MCF 10A (cell line): ENCODE measurements at regions not wholly inside any gene's neighbourhood (a gene's known extent, or its start where the extent isn't known, plus 50 kb on each side); places are given as distances from the start of the nearest gene placed in this dataset.

Experiments used
- BruUV-seq: library from RNA; stranded (reverse); fragments of 400-500 nt; replicated peaks from 2 replicates; lab custom pipeline; 2021; lab: Mats Ljungman, UMichigan
- CTCF ChIA-PET: fragments of 300-600 bp; sonication (Branson Sonifier 250); formaldehyde crosslinking; extraction: SDS; loops from one replicate; lab custom pipeline; 2021; ENCODE audit warnings: antibody characterized with exemption, inconsistent platforms; lab: Yijun Ruan, JAX
- POLR2A ChIA-PET: fragments of 300-600, 350-650 bp; sonication (Branson Sonifier 250); formaldehyde crosslinking; extraction: SDS; loops from one replicate; lab custom pipeline; 2020; ENCODE audit warnings: antibody characterized with exemption, inconsistent platforms; lab: Yijun Ruan, JAX
- DNase-seq: peaks from one replicate; pipeline ENCODE4 v3.0.0-alpha.2; 2018; ENCODE audit not compliant: unreplicated experiment
- H3K27ac Mint-ChIP-seq: one replicate; pipeline ENCODE4 v1.8.0; 2022; ENCODE audit warnings: mild to moderate bottlenecking, low read depth, mixed read lengths; ENCODE audit not compliant: unreplicated experiment
- H3K27me3 Mint-ChIP-seq: one replicate; pipeline ENCODE4 v1.8.0; 2022; ENCODE audit warnings: mixed read lengths; ENCODE audit not compliant: insufficient read depth, unreplicated experiment
- H3K36me3 Mint-ChIP-seq: one replicate; pipeline ENCODE4 v1.8.0; 2022; ENCODE audit warnings: mild to moderate bottlenecking, moderate library complexity, mixed read lengths; ENCODE audit not compliant: insufficient read depth, unreplicated experiment
- H3K4me1 Mint-ChIP-seq: one replicate; pipeline ENCODE4 v1.8.0; 2022; ENCODE audit warnings: mixed read lengths; ENCODE audit not compliant: insufficient read depth, unreplicated experiment
- H3K4me3 Mint-ChIP-seq: one replicate; pipeline ENCODE4 v1.8.0; 2022; ENCODE audit warnings: mild to moderate bottlenecking, moderate library complexity, mixed read lengths; ENCODE audit not compliant: unreplicated experiment
- H3K9me3 Mint-ChIP-seq: one replicate; pipeline ENCODE4 v1.8.0; 2022; ENCODE audit warnings: mixed read lengths; ENCODE audit not compliant: unreplicated experiment
- intact Hi-C: fragments of 100-400 bp; cut with micrococcal nuclease; formaldehyde crosslinking; loops from 2 replicates; pipeline ENCODE4 v1.14.1; 2022
- TF ChIP-seq, protein P1 (sequence below): fragments of 200-600 bp; IDR thresholded peaks from one replicate; pipeline ENCODE4 v1.8.0; 2022; ENCODE audit warnings: antibody characterized with exemption, mild to moderate bottlenecking; ENCODE audit not compliant: unreplicated experiment

DNA sequence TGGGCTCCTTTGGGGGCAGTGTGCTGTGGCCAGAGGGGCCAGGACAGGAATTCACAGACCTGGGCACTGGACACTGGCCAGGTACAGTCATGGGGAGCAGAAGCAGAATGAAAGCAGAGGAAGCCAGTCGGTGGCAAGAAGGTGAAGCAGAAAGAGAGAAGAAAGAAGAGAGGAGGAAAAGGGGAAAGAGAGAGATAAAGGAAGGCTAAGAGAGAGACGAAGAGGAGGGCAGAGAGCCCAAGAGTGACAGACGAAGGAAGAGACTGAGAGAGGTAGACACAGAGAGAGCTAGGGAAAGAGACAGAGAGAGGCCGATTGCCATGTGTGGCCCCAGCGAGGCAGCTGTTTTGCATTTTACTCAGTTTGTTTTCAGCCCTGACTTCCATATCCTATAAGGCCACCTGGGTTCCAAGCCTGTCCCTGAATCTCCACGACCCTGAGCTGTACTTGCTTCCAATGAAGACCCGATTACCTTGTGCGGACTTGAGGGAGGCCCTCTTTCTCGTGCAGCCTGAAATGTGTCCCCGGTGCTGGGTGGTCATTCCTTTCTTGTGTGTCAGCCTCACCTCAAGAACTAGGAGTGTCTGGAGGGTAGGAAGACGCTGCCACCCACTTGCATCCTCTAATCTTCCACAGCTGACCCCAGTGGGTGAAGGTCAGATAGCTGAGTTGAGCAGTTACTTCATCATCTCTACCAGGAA is 73.9 kb downstream of the LSM3 start:
- Mint-ChIP-seq H3K9me3 (no peaks in the 10 kb centered on the region), H3K4me3 (no peak overlapping the region), H3K4me1 (no peaks in the 10 kb centered on the region), H3K27me3 (peaks cover 10% of the 10 kb centered on the region), H3K36me3 (no peaks in the 10 kb centered on the region), H3K27ac (no peak overlapping the region)
- no peak for DNase-seq
- intact Hi-C loops = no loop called here
- CTCF ChIA-PET = interaction anchor here (0.6 to 2.2 kb wide), 3 partner anchors 9 to 203 kb away, joined by 3 to 8 read pairs (median 5); no protein-coding TSS in a partner anchor
- TF ChIP-seq, protein P1, sequence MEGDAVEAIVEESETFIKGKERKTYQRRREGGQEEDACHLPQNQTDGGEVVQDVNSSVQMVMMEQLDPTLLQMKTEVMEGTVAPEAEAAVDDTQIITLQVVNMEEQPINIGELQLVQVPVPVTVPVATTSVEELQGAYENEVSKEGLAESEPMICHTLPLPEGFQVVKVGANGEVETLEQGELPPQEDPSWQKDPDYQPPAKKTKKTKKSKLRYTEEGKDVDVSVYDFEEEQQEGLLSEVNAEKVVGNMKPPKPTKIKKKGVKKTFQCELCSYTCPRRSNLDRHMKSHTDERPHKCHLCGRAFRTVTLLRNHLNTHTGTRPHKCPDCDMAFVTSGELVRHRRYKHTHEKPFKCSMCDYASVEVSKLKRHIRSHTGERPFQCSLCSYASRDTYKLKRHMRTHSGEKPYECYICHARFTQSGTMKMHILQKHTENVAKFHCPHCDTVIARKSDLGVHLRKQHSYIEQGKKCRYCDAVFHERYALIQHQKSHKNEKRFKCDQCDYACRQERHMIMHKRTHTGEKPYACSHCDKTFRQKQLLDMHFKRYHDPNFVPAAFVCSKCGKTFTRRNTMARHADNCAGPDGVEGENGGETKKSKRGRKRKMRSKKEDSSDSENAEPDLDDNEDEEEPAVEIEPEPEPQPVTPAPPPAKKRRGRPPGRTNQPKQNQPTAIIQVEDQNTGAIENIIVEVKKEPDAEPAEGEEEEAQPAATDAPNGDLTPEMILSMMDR = no peak
- BruUV-seq = no TSS peak
- POLR2A ChIA-PET = interaction anchor here (0.7 kb wide), 1 partner anchor 16 kb away, joined by 4 read pairs; no protein-coding TSS in a partner anchor

DNA sequence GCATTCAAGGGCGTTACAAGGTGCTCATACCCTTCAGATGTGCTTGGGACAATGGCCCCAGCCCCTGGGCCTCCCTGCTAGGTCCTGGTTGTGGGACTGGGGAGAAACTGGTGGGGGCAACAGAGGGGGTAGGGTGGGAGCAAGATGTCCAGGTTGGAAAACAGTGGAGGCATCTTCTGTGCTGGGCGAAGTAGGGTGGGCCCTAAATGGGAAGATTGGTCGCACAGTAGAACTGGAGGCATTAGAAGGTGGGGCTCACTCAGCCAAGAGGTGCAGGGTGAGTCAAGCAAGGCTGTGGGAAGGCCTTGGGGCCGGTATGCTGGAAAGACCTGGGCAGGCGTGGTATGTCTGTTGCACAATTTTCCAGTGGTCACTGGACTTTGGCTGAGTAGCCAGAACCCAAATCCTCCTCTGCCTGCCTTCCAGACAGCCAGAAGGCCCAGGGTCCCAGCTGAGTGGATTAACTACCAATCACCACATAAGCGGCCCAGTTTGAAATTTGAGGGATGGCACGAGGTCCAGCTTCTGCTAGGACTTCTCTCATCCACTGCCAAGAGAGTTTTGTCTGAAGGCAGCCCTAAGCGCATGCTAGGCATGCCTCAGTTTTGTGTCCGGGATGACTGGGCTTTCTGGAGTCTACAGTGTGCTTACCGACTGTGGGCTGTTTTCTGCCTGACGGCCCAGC is 74.5 kb downstream of the LSM3 start:
- Mint-ChIP-seq H3K27ac (no peak overlapping the region), H3K27me3 (peaks cover 8% of the 10 kb centered on the region), H3K4me1 (no peaks in the 10 kb centered on the region), H3K9me3 (no peaks in the 10 kb centered on the region), H3K4me3 (no peak overlapping the region), H3K36me3 (no peaks in the 10 kb centered on the region)
- DNase-seq = peak; percentile 65
- intact Hi-C loops = no loop called here
- no TSS peak for BruUV-seq
- ChIA-PET POLR2A (interaction anchor here (0.7 kb wide), 1 partner anchor 16 kb away, joined by 4 read pairs; no protein-coding TSS in a partner anchor), CTCF (interaction anchor here (0.6 to 2.2 kb wide), 5 partner anchors 8 to 227 kb away, joined by 3 to 8 read pairs (median 5); no protein-coding TSS in a partner anchor)
- TF ChIP-seq, protein P1 = no peak

- TF ChIP-seq, protein P1 = no peak
- ChIA-PET CTCF (interaction anchor here (0.7 to 0.9 kb wide), 2 partner anchors 8 to 227 kb away, joined by 3 to 5 read pairs; no protein-coding TSS in a partner anchor), POLR2A (no interaction called here)
- intact Hi-C loops = no loop called here
- H3K9me3 Mint-ChIP-seq = no peaks in the 10 kb centered on the region
- H3K27me3 Mint-ChIP-seq = peaks cover 1% of the 10 kb centered on the region
- BruUV-seq = no TSS peak
- DNase-seq = no peak
- H3K36me3 Mint-ChIP-seq = no peaks in the 10 kb centered on the region
- H3K4me1 Mint-ChIP-seq = no peaks in the 10 kb centered on the region
- no peak overlapping the region for H3K4me3 Mint-ChIP-seq
- H3K27ac Mint-ChIP-seq = no peak overlapping the region
Observed at GRCh38 chr3:14253707-14254382, 75.2 kb downstream of the LSM3 start.
